GM12878 (cell line): ENCODE measurements at regions not wholly inside any gene's neighbourhood (a gene's known extent, or its start where the extent isn't known, plus 50 kb on each side); places are given as distances from the start of the nearest gene placed in this dataset.

Experiments
- ATAC-seq: fragments of 200-7000 bp; cut with Tn5 transposase; 3 replicates; pipeline ENCODE4 v1.9.1; 2020; ENCODE audit warnings: mild to moderate bottlenecking, moderate library complexity
- BruUV-seq: library from RNA; stranded (reverse); fragments of 400-500 nt; replicated peaks from 2 replicates; lab custom pipeline; 2021; lab: Mats Ljungman, UMichigan
- CTCF ChIA-PET: fragments of 300-600 bp; sonication (Branson Sonifier 250); formaldehyde crosslinking; extraction: SDS; loops from one replicate; lab custom pipeline; 2021; ENCODE audit warnings: inconsistent platforms; lab: Yijun Ruan, JAX
- POLR2A ChIA-PET: fragments of 350-600 bp; formaldehyde crosslinking; extraction: SDS; loops from one replicate; lab custom pipeline; 2021; ENCODE audit warnings: inconsistent platforms; lab: Charles Lee
- RAD21 ChIA-PET: fragments of 300-600 bp; sonication (Branson Sonifier 250); formaldehyde crosslinking; loops from one replicate; lab custom pipeline; 2023; ENCODE audit warnings: antibody characterized with exemption; ENCODE audit not compliant: unreplicated experiment; lab: Charles Lee
- SMC1A ChIA-PET: fragments of 300-600 bp; sonication (Branson Sonifier 250); formaldehyde crosslinking; loops from one replicate; lab custom pipeline; 2023; ENCODE audit not compliant: unreplicated experiment, uncharacterized antibody; lab: Charles Lee
- DNase-seq: peaks from one replicate; pipeline ENCODE4 v3.0.0-alpha.2; 2011; ENCODE audit warnings: low read depth, low spot score
- FAIRE-seq: peaks from 3 replicates; lab custom pipeline; 2011; peaks lifted over from hg19 to GRCh38; lab: Jason Lieb, UNC
- H2AFZ ChIP-seq: 2 replicates; pipeline ENCODE4 v1.6.0; 2011; ENCODE audit warnings: low read depth, low read length, control low read depth; ENCODE audit not compliant: control insufficient read depth
- H3K27ac ChIP-seq: 2 replicates; pipeline ENCODE4 v1.5.1; 2011; ENCODE audit warnings: control low read depth; ENCODE audit not compliant: control insufficient read depth, insufficient read depth
- H3K27me3 ChIP-seq, 2 experiments: replicated peaks in 1 of 2; 2 replicates each; pipeline versions ENCODE4 v1.6.0 to v1.6.1; 2011; ENCODE audit warnings: low read length in 1 of 2; ENCODE audit not compliant: control insufficient read depth in 2 of 2, insufficient read depth in 2 of 2
- H3K36me3 ChIP-seq, 2 experiments: 2 replicates each; pipeline ENCODE4 v1.5.1; 2011; ENCODE audit warnings: low read length in 1 of 2; ENCODE audit not compliant: control insufficient read depth in 2 of 2, insufficient read depth in 2 of 2
- H3K4me1 ChIP-seq: 2 replicates; pipeline ENCODE4 v1.6.1; 2011; ENCODE audit warnings: mild to moderate bottlenecking, low read length, moderate library complexity, mixed read lengths; ENCODE audit not compliant: control insufficient read depth, insufficient read depth
- H3K4me2 ChIP-seq: 2 replicates; pipeline ENCODE4 v1.6.0; 2011; ENCODE audit warnings: control low read depth; ENCODE audit not compliant: control insufficient read depth, insufficient read depth
- H3K4me3 ChIP-seq: fragments of 200-600 bp; sonication (generic); 2 replicates; pipeline ENCODE4 v1.5.1; 2016
- H3K79me2 ChIP-seq: 2 replicates; pipeline ENCODE4 v1.6.0; 2011; ENCODE audit warnings: low read length; ENCODE audit not compliant: control insufficient read depth, insufficient read depth
- H3K9ac ChIP-seq: 2 replicates; pipeline ENCODE4 v1.8.0; 2011; ENCODE audit warnings: low read length, control low read depth, mixed read lengths; ENCODE audit not compliant: control insufficient read depth, insufficient read depth
- H3K9me3 ChIP-seq: replicated peaks from 3 replicates; pipeline ENCODE4 v1.5.1; 2011; ENCODE audit warnings: mild to moderate bottlenecking, low read length; ENCODE audit not compliant: control insufficient read depth, insufficient read depth
- H4K20me1 ChIP-seq: 2 replicates; pipeline ENCODE4 v1.6.0; 2011; ENCODE audit not compliant: control insufficient read depth, insufficient read depth
- EP300 ChIP-seq, 2 experiments: fragments of 150-350 bp in 1 of 2; IDR thresholded peaks; 2 replicates each; pipeline ENCODE4 v1.6.1; 2011 to 2012; ENCODE audit warnings: low read depth in 2 of 2, low read length in 2 of 2, borderline replicate concordance in 1 of 2, improper control_type of control experiment in 1 of 2, inconsistent platforms in 1 of 2; ENCODE audit not compliant: control insufficient read depth in 1 of 2
- WGBS: methylation state at CpG from one replicate; pipeline ENCODE4 v1.1.6; 2016; ENCODE audit warnings: low lambda C conversion rate; ENCODE audit not compliant: insufficient replicate concordance, insufficient coverage; ENCODE audit errors: missing lambda C conversion rate; 5-methylcytosine and 5-hydroxymethylcytosine counted together
- in situ Hi-C: fragments of 300-500 bp; cut with MboI; formaldehyde crosslinking; loops from 9 replicates; pipeline ENCODE4 v1.14.3; 2018; ENCODE audit warnings: mixed read lengths
- intact Hi-C: fragments of 100-400 bp; cut with micrococcal nuclease; formaldehyde crosslinking; loops from one replicate; pipeline ENCODE4 v1.14.2; 2022; ENCODE audit not compliant: unreplicated experiment
- TF ChIP-seq, protein P1 (sequence below): fragments of 450-650 bp; formaldehyde crosslinking; IDR thresholded peaks from 2 replicates; pipeline ENCODE4 v1.4.0; 2022; ENCODE audit warnings: mild to moderate bottlenecking, moderate library complexity

DNA sequence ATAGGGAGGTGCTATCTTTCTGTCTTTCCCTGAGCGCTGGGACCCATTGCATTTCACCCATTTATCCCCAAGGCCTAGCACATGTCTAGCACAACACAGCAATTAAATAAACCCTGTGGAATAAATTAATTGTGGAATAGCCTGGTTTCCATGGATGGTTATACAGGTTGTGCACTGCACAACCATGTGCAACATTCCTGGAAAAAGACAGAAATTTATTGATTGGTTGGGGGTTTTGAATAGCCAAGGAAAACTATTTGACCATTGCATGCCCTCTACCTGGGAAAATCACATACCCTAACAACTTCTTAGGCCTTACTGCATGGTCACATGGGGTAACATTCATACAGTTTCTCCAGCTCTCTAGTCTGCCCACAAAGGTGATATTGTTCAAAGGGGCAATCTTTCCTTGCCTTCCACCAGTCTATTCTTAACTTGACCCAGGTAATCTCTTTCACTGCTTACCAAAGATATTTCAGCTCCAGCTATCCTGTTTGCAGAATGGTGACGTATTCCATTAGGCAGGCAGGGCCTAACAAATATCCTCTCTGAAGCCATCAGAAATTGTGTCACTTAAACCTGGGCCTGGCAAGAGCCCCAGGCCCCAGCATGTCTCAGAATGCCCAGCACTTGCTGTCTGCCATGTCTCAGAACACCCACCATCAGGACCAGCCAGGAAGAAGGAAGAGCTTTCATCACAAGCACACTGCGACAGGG lies 157.9 kb upstream of the RAB4A start:
- Histone ChIP-seq H4K20me1 (peaks cover 2% of the 10 kb centered on the region; the same call in 1 of the 2 replicates), H3K9me3 (no peaks in the 10 kb centered on the region), H2AFZ (no peak overlapping the region), H3K27ac (no peak overlapping the region), H3K4me3 (no peak overlapping the region), H3K4me1 (no peaks in the 10 kb centered on the region), H3K4me2 (no peak overlapping the region), H3K79me2 (no peaks in the 10 kb centered on the region), H3K9ac (no peak overlapping the region), H3K27me3 (no peaks in the 10 kb centered on the region; a peak in 1 of 4 replicates), H3K36me3 (no peaks in the 10 kb centered on the region)
- ChIA-PET RAD21 (no interaction called here), SMC1A (no interaction called here), CTCF (no interaction called here), POLR2A (no interaction called here)
- 31% methylated on average over 3 of the region's 3 CpGs for WGBS
- in situ Hi-C loops, result no loop called here
- no peak for ATAC-seq
- intact Hi-C loops, result no loop called here
- TF ChIP-seq, protein P1, sequence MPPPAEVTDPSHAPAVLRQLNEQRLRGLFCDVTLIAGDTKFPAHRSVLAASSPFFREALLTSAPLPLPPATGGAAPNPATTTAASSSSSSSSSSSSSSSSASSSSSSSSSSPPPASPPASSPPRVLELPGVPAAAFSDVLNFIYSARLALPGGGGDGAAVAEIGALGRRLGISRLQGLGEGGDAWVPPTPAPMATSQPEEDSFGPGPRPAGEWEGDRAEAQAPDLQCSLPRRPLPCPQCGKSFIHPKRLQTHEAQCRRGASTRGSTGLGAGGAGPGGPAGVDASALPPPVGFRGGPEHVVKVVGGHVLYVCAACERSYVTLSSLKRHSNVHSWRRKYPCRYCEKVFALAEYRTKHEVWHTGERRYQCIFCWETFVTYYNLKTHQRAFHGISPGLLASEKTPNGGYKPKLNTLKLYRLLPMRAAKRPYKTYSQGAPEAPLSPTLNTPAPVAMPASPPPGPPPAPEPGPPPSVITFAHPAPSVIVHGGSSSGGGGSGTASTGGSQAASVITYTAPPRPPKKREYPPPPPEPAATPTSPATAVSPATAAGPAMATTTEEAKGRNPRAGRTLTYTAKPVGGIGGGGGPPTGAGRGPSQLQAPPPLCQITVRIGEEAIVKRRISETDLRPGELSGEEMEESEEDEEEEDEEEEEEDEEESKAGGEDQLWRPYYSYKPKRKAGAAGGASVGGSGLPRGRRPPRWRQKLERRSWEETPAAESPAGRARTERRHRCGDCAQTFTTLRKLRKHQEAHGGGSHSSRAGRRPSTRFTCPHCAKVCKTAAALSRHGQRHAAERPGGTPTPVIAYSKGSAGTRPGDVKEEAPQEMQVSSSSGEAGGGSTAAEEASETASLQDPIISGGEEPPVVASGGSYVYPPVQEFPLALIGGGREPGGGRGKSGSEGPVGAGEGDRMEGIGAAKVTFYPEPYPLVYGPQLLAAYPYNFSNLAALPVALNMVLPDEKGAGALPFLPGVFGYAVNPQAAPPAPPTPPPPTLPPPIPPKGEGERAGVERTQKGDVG (CRISPR knock-in tag), result no peak
- no peak for TF ChIP-seq EP300 (IDR thresholded peaks at IDR 0.05; ENCODE audit: borderline replicate concordance in 1 of 2, control insufficient read depth in 1 of 2, low read depth in 2 of 2, low read length in 2 of 2)
- no TSS peak for BruUV-seq
- FAIRE-seq, result no peak
- no peak for DNase-seq
